Mucosa of descending colon (tissue), 3 donors: ENCODE measurements at regions not wholly inside any gene's neighbourhood (a gene's known extent, or its start where the extent isn't known, plus 50 kb on each side); places are given as distances from the start of the nearest gene placed in this dataset.

ENCODE experiments used
- ATAC-seq: fragments of 200-7000 bp; cut with Tn5 transposase; one replicate; pipeline ENCODE4 v1.9.1; 2020; ENCODE audit warnings: mild to moderate bottlenecking, moderate library complexity
- DNase-seq, 3 donors: peaks; one replicate each; pipeline ENCODE4 v3.0.0-alpha.2; 2020
- H3K36me3 ChIP-seq: fragments of 200-600 bp; one replicate; pipeline ENCODE4 v1.8.0; 2021; ENCODE audit warnings: low read depth, mild to moderate bottlenecking
- H3K4me1 ChIP-seq: fragments of 200-600 bp; one replicate; pipeline ENCODE4 v1.8.0; 2021; ENCODE audit warnings: low read depth, mild to moderate bottlenecking
- H3K4me3 ChIP-seq: fragments of 200-600 bp; one replicate; pipeline ENCODE4 v1.8.0; 2021; ENCODE audit warnings: mild to moderate bottlenecking
- H3K9me3 ChIP-seq: fragments of 200-600 bp; one replicate; pipeline ENCODE4 v1.8.0; 2021; ENCODE audit warnings: mild to moderate bottlenecking
- intact Hi-C, 2 donors: fragments of 100-400 bp; cut with DNase I in 1 of 2; cut with micrococcal nuclease in 1 of 2; formaldehyde crosslinking; loops; one replicate each; pipeline versions ENCODE4 v1.11.0 to v1.11.1; 2022; cut with DNase I, micrococcal nuclease
- TF ChIP-seq, protein P1 (sequence below): fragments of 200-600 bp; IDR thresholded peaks from one replicate; pipeline ENCODE4 v1.8.0; 2022; ENCODE audit warnings: antibody characterized with exemption, mild to moderate bottlenecking
- donor health status: DM: no; HTN: no; CAD: no; lungs with moderate emphysema.
- donor health status: DM: no; HTN: no; CAD: no.
- donor health status: DM: no; HTN: yes; CAD: no.

DNA sequence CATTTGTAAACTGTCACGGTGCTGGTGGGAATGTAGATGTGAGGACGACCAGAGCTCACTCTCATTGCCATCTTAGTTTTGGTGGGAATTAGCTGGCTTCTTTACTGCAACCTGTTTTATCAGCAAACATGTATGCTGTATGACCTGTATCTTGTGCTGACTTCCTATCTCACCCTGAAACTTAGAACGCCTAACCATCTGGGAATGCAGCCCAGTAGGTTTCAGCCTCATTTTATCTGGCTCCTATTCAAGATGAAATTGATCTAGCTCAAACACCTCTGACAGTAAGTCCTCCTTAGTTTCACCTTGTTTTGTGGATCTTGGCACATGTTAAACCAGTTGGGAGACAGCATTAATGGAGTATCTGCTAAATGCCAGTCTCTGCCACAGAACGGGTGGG is 174.6 kb downstream of the HLX start:
- Histone ChIP-seq H3K4me1 (no peaks in the 10 kb centered on the region), H3K4me3 (no peak overlapping the region), H3K9me3 (no peaks in the 10 kb centered on the region), H3K36me3 (no peaks in the 10 kb centered on the region)
- ATAC-seq = no peak
- intact Hi-C loops = no loop called here
- TF ChIP-seq, protein P1, sequence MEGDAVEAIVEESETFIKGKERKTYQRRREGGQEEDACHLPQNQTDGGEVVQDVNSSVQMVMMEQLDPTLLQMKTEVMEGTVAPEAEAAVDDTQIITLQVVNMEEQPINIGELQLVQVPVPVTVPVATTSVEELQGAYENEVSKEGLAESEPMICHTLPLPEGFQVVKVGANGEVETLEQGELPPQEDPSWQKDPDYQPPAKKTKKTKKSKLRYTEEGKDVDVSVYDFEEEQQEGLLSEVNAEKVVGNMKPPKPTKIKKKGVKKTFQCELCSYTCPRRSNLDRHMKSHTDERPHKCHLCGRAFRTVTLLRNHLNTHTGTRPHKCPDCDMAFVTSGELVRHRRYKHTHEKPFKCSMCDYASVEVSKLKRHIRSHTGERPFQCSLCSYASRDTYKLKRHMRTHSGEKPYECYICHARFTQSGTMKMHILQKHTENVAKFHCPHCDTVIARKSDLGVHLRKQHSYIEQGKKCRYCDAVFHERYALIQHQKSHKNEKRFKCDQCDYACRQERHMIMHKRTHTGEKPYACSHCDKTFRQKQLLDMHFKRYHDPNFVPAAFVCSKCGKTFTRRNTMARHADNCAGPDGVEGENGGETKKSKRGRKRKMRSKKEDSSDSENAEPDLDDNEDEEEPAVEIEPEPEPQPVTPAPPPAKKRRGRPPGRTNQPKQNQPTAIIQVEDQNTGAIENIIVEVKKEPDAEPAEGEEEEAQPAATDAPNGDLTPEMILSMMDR = no peak
- no peak for DNase-seq

DNA sequence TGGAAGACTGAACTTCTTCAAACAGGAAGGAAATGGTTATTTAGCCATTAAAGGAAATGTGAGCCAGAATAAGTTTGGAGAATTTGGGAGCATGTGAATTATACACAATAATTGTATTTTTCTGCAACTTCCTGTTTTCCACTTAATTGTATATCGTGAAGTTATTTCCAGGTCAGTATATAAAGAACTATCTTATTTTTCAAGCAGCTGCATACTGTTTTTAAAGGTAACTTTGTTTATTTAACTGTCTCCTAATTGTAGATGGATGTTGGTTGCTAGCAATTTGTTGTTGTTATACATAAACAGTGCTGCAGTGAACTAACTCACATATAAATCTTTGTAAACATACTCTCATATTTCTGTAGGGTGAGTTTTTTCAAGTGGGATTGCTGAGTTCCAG is 180.3 kb downstream of the HLX start:
- intact Hi-C loops = no loop called here
- DNase-seq = no peak
- no peaks in the 10 kb centered on the region for H3K9me3 ChIP-seq
- H3K4me1 ChIP-seq = no peaks in the 10 kb centered on the region
- TF ChIP-seq, protein P1 = no peak
- H3K36me3 ChIP-seq = no peaks in the 10 kb centered on the region
- no peak for ATAC-seq
- no peak overlapping the region for H3K4me3 ChIP-seq

DNA sequence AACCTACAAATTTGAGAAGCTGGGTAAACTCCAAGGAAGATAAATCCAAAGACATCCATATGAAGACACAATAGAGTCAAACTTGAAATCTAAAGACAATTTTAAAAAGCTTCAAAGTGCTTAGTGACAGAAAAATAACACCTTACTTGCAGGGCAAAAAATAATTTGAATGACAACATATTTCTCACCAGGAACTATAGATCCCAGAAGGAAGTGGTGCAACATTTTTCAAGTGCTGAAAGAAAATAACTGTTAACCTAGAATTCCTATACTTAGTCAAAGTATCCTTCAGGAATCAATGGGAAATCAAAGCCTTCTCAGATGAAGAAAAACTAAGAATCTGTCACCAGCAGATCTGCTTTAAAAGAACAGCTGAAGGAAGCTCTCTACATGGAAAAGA is 184.4 kb downstream of the HLX start:
- TF ChIP-seq, protein P1 = no peak
- no peaks in the 10 kb centered on the region for H3K4me1 ChIP-seq
- DNase-seq = no peak
- no peak for ATAC-seq
- no peaks in the 10 kb centered on the region for H3K36me3 ChIP-seq
- H3K9me3 ChIP-seq = no peaks in the 10 kb centered on the region
- intact Hi-C loops = no loop called here
- no peak overlapping the region for H3K4me3 ChIP-seq

DNA sequence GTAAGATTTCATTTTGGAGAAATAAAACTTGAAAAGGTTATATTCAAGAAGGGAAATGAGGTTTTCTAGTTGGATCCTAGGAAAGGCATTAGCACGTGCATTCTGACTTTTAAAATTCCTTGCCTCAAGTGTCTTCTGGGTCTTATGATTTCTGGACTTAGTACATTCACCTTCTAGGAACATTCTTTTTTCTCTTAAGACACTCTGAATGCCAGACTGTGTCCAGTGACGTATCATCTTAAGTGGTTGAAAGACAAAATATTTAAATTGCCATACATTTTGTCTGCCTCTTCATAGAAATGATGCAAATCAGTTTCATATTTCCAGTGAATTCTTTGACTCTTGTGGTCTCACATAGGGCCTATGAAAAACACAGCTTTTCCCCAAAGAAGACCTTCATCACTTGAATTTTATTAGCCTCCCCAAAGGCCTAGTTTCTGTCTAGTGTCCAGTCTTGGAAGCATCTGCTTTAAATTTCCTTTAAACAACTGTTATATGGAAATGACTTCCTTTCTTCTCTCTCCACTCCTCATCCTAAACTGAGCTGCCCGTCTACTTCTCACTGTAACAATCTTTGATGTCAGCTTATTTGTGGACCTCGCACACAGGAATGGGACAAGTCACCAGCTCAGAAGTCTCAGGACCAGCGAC is 187.2 kb downstream of the HLX start:
- DNase-seq (no peak), ATAC-seq (no peak)
- no peaks in the 10 kb centered on the region for H3K4me1 ChIP-seq
- no peaks in the 10 kb centered on the region for H3K9me3 ChIP-seq
- no peaks in the 10 kb centered on the region for H3K36me3 ChIP-seq
- intact Hi-C loops = no loop called here
- TF ChIP-seq, protein P1 = no peak
- no peak overlapping the region for H3K4me3 ChIP-seq

DNA sequence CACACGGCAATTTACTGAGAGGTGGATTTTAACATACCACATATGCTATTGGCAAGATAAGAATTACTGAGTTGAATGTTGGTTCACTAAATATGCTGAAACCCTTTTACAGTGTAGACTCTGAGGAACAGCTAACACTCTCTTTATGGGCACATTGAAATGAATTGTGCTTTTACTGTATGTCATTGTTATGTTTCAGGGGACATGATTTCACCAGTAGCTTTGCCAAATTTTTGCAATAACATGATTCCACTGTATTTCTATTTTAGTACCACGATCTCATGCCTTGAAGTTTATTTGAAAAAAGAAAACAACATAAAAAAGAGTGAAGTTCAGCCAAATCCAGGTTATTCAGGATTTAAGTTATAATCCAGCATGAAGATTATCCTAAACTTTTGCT is 188.5 kb downstream of the HLX start:
- H3K36me3 ChIP-seq = no peaks in the 10 kb centered on the region
- TF ChIP-seq, protein P1 = no peak
- ATAC-seq (no peak), DNase-seq (no peak)
- no peaks in the 10 kb centered on the region for H3K9me3 ChIP-seq
- H3K4me1 ChIP-seq = no peaks in the 10 kb centered on the region
- H3K4me3 ChIP-seq = no peak overlapping the region
- intact Hi-C loops = no loop called here
